ENCODE measurements at regions not wholly inside any gene's neighbourhood (a gene's known extent, or its start where the extent isn't known, plus 50 kb on each side); places are given as distances from the start of the nearest gene placed in this dataset.

DNA sequence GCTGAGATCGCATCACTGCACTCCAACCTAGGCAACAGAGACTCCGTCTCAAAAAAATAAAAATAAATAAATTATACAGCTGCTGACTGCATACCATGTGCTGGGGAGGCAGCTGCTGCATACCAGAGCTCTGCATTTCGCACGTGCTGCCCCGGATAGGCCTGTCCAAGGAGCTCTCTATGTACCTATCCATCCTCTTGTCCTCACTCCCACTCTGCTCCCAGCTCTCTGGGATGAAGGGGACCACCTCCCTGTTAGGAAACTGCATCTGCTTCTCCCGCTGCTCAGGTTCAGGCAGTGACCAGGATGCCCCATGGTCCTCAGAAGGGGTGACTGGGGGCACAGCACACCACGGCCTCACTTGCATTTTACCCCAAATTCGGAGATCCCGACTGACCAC is 302.3 kb downstream of the BRD1 start:
- TF ChIP-seq, protein P1, sequence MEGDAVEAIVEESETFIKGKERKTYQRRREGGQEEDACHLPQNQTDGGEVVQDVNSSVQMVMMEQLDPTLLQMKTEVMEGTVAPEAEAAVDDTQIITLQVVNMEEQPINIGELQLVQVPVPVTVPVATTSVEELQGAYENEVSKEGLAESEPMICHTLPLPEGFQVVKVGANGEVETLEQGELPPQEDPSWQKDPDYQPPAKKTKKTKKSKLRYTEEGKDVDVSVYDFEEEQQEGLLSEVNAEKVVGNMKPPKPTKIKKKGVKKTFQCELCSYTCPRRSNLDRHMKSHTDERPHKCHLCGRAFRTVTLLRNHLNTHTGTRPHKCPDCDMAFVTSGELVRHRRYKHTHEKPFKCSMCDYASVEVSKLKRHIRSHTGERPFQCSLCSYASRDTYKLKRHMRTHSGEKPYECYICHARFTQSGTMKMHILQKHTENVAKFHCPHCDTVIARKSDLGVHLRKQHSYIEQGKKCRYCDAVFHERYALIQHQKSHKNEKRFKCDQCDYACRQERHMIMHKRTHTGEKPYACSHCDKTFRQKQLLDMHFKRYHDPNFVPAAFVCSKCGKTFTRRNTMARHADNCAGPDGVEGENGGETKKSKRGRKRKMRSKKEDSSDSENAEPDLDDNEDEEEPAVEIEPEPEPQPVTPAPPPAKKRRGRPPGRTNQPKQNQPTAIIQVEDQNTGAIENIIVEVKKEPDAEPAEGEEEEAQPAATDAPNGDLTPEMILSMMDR (IDR thresholded peaks at IDR 0.05) = no peak
- no peak for TF ChIP-seq POLR2AphosphoS5 (IDR thresholded peaks at IDR 0.05; ENCODE audit: low read depth, low read length)
- TF ChIP-seq SIN3A (IDR thresholded peaks at IDR 0.05; ENCODE audit: borderline replicate concordance, insufficient read depth, low read depth, low read length) = no peak

Measured in Panc1 (cell line).